HG03064 (cell line): ENCODE measurements at regions not wholly inside any gene's neighbourhood (a gene's known extent, or its start where the extent isn't known, plus 50 kb on each side); places are given as distances from the start of the nearest gene placed in this dataset.
"Not testable (repeated sequence)": the region's sequence is repeated elsewhere in the genome, so short reads cannot be mapped to it uniquely, and the experiment has no call there.

Experiments used
- ATAC-seq: cut with Tn5 transposase; IDR thresholded peaks from one replicate; pipeline ENCODE4 v1.9.1; 2021; ENCODE audit warnings: low read depth; ENCODE audit not compliant: unreplicated experiment

DNA sequence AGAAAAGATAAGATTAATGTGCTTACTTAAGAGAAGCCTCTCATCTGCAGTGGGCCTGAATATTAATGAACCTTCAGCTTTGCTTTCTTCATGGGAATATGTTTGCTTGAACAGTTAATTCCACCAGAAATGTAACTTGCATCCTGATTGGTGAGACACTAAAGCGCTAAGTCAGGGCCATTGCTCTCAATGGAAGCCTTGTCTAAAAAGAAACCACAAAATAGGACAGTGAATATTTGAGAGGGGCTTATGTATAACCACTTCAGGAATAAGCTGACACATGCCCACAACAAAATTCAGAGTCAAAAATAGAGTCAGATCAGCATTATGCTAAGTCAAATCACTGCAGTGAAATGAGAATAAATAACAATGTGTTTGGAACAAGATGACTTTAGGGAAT, 1125.8 kb downstream of the STIM2 start:
- no peak for ATAC-seq

DNA sequence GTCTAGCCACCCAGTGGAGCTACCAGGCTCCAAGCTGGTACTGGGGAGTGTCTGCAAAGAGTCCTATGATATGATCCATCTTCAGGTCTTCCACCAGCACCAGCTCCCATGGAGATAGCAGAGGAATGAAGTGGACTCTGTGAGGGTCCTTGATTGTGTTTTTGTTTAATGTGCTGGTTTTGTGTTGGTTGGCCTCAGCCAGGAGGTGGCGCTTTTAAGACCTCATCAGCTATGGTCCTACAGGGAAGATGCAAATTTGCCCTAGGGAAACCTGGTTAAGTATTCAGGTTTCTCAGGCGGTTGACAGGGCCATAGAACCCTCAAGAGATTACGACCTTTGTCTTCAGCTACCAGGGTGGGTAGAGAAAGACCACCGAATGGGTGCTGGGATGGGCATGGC, 1141.1 kb downstream of the STIM2 start:
- no peak for ATAC-seq

DNA sequence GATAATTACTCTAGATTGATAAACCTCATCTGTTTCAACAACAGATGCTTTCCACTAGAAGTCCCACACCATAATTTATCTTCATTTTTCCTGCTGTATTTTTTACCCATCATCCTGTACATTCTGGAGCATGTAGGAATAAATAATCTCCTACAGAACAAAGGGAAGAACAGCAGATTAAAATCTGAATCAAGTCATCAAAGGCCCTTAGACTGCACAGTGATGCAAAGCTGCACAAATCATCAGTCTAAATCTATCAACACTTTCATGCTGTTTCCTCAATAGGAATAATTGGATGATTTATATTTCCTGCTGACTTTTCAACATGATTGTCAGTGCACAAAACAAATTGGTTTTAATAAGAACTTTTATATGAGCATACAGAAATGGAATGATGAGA, 1143.9 kb downstream of the STIM2 start:
- no peak for ATAC-seq

DNA sequence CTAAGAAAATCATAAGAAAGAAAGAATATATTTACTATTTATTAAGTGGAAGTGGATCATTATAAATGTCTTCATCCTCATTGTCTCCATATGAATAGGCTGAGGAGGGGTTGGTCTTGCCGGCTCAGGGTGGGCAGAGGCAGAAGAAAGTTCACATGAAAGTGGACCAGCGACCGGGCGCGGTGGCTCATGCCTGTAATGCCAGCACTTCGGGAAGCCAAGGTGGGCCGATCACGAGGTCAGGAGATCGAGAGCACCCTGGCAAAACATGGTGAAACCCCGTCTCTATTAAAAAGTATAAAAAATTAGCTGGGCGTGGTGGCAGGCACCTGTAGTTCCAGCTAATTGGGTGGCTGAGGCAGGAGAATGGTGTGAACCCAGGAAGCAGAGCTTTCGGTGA, 1145.4 kb downstream of the STIM2 start:
- ATAC-seq = no peak

DNA sequence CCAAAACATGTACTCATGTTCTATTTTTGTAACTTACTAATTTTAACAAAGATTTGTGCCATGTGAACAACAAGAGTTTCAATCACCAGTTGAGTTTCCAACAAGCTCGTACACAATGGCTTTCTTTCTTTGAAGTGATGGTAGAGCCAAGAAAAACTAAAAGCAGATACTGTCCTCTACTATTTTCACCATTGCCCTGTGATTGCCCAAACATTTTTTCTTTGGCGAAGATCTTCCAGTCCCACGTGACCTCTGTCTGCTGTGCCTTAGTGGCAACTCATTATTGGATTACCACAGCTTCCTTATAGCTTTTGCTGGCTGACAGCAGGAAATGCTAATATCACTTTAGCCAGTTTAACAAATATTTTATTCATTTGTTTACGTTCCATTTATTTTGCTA, 1147.1 kb downstream of the STIM2 start:
- no peak for ATAC-seq

DNA sequence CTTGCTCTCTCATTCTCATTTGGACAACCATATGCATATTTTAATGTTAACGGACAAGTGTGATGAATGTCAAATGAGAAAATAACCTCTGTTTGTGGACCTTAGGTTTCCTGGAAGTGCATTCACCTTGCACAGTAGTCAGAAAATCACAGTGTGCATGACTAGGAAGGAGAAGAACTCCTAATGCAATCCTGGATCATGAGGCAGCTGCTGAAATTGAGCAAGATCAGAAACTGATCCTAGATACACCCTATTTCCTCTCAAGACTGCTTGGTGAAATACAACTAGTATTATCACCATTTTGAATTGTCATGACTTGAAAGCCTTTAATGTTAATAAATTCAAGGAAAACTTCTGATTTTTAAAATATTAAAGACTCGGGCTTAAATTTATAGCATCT, 1148.9 kb downstream of the STIM2 start:
- no peak for ATAC-seq

DNA sequence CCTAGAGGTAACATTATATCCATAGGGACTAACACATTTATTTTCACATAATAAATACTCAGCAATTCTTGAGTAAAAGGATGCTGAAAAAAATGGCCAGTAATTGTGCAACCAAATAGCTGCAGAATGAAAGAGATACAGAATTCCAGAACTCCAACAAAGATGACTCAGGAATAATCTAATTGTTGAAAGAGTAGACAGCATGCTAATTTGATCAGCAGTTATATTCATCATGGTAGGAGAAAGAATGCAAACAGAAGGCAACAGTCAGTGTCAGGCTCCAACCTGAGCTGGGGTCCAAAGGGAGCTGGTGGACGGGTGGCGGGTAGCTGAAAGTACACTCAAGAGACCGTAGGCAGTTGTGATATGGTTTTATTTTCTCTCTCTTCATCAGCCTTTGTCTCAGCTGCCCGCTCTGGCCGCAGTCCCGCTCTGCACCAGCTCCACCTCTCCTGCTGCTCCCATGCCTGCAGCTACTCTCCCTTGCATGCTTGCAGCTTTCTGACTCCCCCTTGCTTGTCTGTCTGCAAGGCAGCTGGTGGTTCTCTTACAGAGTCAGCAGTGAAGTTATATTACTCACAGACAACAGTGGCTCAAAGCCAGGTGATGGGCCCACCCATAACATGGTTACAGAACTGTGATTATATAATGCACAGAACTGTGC, 1150.1 kb downstream of the STIM2 start:
- no peak for ATAC-seq

DNA sequence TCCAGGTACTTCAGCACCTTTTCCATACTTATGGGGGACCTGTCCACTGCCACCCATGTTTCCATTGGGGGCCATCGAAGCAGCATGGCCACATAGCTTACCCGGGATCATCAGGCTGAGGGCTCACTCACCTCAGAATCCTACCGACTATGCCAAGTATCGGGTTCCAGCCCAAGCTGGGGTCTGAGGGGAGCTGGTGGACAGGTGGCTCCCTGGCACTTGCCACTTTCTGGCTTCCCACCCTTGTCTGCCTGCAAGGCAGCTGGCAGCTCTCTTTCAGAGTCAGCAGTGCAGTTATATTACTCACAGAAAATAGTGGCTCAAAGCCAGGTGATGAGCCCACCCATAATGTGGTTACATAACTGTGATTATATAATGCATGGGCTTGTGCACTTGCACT, 1153.8 kb downstream of the STIM2 start:
- ATAC-seq = no peak

DNA sequence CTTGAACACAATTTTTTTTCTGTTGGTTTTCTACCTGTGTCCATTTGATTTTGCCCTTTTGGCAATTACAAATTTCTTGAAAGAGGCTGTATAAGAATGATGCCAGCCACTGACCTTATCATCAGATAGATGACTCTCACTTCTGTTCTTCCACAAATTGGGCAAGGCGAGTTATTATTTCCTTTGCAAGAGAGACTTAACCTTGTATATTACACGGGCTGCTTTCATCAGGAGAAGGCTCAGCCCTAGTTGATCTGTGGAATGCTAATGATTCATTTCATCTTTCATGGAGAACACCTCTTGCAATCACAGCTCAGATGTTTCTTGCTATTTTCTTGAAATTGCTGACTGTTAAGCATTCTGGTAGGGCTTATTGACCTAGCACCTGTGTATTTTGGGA, 1155.4 kb downstream of the STIM2 start:
- ATAC-seq = no peak

DNA sequence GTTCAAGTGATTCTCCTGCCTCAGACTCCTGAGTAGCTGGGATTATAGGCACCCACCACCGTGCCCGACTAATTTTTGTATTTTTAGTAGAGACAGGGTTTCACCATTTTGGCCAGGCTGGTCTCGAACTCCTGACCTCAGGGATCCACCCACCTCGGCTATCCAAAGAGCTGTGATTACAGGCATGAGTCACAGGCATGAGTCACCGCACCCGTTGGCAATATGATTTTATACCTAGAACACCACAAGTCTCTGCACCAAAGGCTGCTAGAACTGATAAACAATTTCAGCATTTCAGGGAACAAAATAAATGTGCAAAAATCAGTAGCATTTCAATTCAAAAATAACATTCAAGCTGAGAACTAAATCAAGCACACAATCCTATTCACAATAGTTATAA, 1177.6 kb downstream of the STIM2 start:
- ATAC-seq = not testable (repeated sequence)

DNA sequence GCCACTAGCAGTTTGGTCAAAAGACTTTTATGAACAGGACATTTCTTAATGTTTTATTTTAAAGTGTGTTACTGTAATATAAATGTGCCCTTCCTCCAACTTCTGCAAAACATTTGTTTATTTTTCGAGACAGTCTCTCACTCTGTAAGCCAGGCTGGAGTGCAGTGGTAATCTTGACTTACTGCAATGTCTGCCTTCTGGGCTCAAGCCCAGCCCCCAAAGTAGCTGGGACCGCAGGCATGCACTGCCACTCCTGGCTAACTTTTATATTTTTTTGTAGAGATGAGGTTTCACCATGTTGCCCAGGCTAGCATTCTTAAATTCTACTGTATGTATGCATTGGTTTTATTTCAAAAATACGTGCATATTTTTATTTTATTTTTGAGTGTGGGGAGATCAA, 1201.9 kb downstream of the STIM2 start:
- ATAC-seq = no peak

DNA sequence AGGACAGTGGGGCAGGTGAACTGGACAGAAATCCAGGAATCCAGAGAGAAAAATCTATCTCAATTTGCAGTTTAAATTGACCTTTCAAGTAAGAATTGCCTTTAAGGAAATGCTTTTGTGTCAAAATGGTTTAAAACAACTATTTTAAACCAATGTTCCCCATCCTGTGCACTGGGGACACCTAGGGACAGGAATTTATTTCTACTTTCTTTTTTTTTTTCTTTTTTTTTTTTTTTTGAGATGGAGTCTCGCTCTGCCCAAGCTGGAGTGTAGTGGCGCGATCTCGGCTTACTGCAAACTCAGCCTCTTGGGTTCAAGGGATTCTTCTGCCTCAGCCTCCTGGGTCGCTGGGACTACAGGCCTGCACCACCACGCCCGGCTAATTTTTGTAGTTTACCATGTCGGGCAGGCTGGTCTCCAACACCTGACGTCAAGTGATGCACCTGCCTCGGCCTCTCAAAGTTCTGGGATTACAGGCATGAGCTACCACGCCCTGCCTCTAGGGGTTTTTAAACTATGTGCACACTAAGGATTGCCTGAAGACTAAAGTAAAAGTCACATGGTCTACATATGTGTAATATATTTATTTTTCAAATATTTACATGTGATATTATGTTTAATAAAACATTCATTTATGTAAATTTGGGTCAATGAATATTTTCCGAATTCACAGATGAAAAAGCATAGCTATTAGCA, 1213.4 kb downstream of the STIM2 start:
- ATAC-seq = no peak

DNA sequence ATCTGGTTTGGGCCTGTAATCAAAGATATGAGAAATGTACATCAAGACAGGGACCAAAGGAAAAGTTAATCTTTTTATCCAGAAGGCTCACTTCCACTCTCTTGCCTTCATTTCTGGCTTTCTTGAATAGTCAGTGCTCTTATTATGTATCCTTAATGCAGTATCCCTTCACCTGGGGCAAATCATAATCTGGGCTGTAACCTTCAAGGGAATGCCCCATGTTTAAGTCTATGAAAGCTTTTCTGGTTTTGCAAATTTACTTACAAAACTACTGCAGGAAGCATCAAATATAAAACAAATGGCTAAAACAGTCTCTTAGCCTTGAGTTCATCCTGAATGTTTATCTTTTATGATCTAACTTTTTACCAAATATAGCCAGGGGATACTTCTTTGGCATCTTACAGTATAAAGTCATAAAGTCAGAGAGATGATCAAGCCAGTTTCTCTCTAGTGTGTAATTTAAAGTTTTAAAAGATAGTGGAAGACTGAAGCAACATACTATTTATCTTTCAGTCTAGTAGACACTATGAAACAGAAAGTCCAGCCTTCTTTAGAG, 1214.8 kb downstream of the STIM2 start:
- no peak for ATAC-seq

DNA sequence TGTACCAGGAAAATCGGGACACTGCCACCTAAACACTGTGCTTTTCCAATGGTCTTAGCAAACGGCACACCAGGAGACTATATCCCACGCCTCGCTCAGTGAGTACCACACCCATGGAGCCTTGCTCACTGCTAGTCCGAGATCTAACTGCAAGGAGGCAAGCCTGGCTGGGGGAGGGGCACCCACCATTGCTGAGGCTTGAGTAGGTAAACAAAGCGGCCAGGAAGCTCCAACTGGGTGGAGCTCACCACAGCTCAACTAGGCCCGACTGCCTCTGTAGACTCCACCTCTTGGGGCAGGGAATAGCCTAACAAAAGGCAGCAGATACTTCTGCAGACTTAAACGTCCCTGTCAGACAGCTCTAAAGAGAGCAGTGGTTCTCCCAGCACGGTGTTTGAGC, 1216.6 kb downstream of the STIM2 start:
- not testable (repeated sequence) for ATAC-seq

DNA sequence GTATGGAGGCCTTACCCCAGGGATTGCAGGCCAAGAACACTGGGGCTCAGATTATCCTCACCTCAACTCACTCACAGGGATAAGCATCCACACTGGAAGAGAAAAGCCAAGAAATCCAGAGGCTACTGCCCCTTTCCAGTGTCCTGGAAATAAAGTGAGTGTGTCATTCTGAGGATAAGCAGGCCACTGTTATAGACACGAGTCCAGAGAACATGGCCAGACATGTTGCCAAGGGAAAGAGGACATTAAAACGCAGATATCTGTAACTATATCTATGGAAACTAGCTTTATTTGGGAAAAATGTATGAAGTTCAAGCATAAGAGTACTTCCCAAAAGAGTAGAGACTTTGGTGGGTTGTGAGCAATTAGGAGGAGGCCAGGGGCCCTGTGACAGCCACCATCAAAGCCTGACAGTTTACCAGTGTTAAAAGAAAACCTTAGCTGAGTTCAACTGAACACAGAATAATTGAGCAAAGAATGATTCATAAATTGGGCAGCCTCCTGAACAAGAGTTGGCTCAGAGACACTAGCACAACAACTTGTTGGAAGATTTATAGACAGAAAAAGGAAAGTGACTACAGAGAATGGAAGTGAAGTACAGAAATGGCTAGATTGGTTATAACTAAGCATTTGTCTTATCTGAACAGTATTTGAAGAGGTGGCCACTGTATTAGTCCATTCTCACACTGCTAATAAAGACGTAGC, 1222.2 kb downstream of the STIM2 start:
- no peak for ATAC-seq

DNA sequence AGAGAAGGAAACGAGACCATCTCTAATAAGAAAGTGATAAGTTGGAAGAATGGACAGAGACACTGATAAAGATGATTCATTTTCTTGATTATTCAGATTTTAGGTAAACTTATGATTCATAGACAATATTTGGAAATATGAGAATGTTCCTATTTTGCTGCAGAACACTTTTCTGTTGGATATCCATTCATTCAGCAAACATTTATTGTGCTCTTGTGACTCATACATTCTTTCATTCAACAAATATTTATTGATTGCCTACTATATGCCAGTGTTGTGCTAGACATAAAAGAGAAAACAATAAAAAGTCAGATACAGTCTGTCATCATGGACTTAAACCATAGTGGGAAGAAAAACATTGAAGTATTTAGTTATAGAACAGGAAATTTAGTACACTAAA, 1232.0 kb downstream of the STIM2 start:
- no peak for ATAC-seq

DNA sequence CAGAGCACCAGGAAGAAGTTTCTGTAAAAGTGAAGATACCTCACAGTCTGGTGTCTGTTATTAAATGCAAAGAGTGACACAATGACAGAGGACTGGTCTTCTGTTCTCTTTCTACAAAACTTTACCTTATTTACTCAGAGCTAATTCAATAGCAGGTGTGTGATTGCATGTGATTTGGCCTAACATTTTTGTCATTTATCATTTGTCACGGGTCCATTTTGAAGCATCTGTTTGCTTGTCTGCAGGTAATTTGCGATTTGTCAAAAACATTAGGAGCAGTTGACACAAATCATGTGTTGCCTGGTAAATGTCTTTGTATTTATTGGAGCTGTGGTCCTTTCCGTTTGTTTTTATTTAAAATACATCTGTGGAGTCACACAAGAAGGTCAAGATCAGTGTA, 1232.4 kb downstream of the STIM2 start:
- ATAC-seq = no peak

DNA sequence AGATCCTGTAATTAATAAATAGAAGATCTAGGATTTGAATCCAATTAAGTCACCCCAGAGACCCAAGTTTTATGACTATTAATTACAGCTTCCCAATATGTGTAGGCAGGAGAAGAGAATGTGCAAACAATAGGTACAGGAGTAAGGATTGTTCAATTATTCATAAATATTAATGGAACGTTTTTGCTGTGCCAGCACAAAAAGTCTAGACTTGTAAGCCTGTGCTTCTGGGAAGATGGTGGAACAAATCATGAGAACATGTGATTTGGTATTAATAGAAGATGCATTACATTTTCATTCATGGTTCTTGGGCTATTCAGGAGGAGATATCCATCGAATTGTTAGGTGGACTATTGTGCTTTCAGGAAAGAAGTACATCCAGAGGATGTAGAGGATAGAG, 1240.9 kb downstream of the STIM2 start:
- no peak for ATAC-seq

DNA sequence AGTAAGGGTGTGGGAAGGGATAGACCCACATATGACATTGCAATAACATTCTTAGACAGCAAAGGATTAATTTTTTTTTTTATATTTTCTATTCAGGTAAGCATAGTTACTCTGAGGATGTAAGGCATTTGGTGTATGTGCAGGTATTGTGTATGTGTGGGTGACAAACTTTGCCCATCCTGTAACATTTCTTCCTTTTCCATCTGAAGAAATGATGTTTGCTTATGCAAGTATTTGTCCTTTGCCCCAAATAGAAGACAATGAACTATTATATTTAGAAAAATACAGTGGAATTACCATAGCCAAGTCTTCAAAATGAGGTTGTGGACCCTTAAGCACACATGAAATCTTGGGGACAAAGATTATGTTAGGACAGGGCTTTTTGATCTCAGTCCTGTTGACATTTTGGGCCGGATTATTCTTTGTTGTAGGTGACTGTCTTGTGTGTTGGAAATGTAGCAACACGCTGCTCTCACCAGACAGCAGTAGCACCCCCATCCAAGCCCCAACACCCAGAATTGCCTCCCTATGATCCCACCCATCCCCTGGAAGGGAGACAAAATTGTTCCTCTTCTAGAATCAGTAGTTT, 1244.7 kb downstream of the STIM2 start:
- no peak for ATAC-seq

DNA sequence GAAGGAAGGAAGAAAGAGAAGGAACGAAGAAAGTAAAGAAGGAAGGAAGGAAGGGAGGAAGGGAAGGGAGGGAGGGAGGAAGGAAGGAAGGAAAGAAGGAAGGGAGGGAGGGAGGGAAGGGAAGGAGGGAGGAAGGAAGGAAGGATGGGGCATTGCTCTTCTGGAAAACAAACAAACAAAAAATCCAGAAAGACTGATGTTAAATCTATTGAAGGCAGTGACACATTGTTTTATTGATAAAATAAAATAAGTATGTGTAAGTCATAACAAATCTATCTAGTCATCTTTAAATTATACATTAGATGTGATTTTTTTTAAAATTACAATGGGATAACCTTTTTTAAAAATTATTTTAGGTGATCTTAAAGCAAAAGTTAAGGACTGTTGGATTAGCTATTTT, 1245.5 kb downstream of the STIM2 start:
- no peak for ATAC-seq

DNA sequence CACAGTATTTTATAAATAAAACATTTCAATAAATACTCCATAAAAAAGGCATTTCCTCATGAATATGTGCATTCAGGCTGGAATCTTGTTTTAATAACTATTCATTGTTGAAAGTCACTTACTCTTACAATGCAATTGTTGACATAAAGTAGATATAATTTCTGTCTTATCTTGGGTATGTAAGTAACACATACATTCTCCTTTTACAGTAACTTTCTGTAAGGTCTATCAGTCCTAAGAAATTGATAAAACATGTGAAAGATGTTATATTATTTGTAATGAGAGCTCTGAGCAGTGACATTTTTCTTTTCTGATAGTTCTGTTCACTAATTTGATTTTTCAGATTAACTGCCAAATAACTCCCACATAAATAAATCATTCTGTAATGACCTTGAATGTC, 1249.2 kb downstream of the STIM2 start:
- ATAC-seq = no peak
